OCI-LY7 (cell line): ENCODE measurements at regions not wholly inside any gene's neighbourhood (a gene's known extent, or its start where the extent isn't known, plus 50 kb on each side); places are given as distances from the start of the nearest gene placed in this dataset.

Experiments
- EZH2phosphoT487 ChIP-seq: fragments of 200-600 bp; sonication (generic); IDR thresholded peaks from 2 replicates; pipeline ENCODE4 v1.6.1; 2018; ENCODE audit warnings: low read depth, borderline replicate concordance, mild to moderate bottlenecking, mixed run types, antibody characterized with exemption, low read length, moderate library complexity, mixed read lengths
- TF ChIP-seq, protein P1 (sequence below): fragments of 200-600 bp; sonication (generic); conservative IDR thresholded peaks from 2 replicates; pipeline ENCODE4 v1.5.1; 2014; ENCODE audit warnings: mild to moderate bottlenecking, antibody characterized with exemption, low read length, moderate library complexity, mixed read lengths

DNA sequence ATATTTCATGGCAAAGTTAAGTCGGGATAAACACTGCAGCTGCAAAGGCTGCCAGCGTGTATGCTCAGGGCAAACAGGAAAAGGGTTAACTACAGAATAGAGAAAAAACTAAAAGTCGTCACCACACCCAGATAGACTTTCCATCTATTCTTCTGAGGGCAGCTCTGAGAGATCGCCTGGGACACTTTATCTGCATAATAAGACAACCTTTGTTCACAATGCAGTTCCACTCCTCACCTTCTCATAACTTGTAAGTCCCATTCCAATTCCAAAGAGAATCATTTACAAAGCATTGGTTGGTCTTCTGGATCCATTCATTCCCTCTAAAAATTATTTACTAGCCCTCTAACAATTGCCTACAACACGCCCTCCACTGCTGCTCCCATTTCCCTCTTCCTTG lies 437.4 kb downstream of the RND3 start:
- no peak for TF ChIP-seq EZH2phosphoT487
- TF ChIP-seq, protein P1, sequence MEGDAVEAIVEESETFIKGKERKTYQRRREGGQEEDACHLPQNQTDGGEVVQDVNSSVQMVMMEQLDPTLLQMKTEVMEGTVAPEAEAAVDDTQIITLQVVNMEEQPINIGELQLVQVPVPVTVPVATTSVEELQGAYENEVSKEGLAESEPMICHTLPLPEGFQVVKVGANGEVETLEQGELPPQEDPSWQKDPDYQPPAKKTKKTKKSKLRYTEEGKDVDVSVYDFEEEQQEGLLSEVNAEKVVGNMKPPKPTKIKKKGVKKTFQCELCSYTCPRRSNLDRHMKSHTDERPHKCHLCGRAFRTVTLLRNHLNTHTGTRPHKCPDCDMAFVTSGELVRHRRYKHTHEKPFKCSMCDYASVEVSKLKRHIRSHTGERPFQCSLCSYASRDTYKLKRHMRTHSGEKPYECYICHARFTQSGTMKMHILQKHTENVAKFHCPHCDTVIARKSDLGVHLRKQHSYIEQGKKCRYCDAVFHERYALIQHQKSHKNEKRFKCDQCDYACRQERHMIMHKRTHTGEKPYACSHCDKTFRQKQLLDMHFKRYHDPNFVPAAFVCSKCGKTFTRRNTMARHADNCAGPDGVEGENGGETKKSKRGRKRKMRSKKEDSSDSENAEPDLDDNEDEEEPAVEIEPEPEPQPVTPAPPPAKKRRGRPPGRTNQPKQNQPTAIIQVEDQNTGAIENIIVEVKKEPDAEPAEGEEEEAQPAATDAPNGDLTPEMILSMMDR, result no peak
